GM12878 (cell line): ENCODE measurements at regions not wholly inside any gene's neighbourhood (a gene's known extent, or its start where the extent isn't known, plus 50 kb on each side); places are given as distances from the start of the nearest gene placed in this dataset.

Source experiments
- ATAC-seq: fragments of 200-7000 bp; cut with Tn5 transposase; 3 replicates; pipeline ENCODE4 v1.9.1; 2020; ENCODE audit warnings: mild to moderate bottlenecking, moderate library complexity
- BruUV-seq: library from RNA; stranded (reverse); fragments of 400-500 nt; replicated peaks from 2 replicates; lab custom pipeline; 2021; lab: Mats Ljungman, UMichigan
- CTCF ChIA-PET: fragments of 300-600 bp; sonication (Branson Sonifier 250); formaldehyde crosslinking; extraction: SDS; loops from one replicate; lab custom pipeline; 2021; ENCODE audit warnings: inconsistent platforms; lab: Yijun Ruan, JAX
- POLR2A ChIA-PET: fragments of 350-600 bp; formaldehyde crosslinking; extraction: SDS; loops from one replicate; lab custom pipeline; 2021; ENCODE audit warnings: inconsistent platforms; lab: Charles Lee
- RAD21 ChIA-PET: fragments of 300-600 bp; sonication (Branson Sonifier 250); formaldehyde crosslinking; loops from one replicate; lab custom pipeline; 2023; ENCODE audit warnings: antibody characterized with exemption; ENCODE audit not compliant: unreplicated experiment; lab: Charles Lee
- SMC1A ChIA-PET: fragments of 300-600 bp; sonication (Branson Sonifier 250); formaldehyde crosslinking; loops from one replicate; lab custom pipeline; 2023; ENCODE audit not compliant: unreplicated experiment, uncharacterized antibody; lab: Charles Lee
- DNase-seq: peaks from one replicate; pipeline ENCODE4 v3.0.0-alpha.2; 2011; ENCODE audit warnings: low read depth, low spot score
- FAIRE-seq: peaks from 3 replicates; lab custom pipeline; 2011; peaks lifted over from hg19 to GRCh38; lab: Jason Lieb, UNC
- H2AFZ ChIP-seq: 2 replicates; pipeline ENCODE4 v1.6.0; 2011; ENCODE audit warnings: low read depth, low read length, control low read depth; ENCODE audit not compliant: control insufficient read depth
- H3K27ac ChIP-seq: 2 replicates; pipeline ENCODE4 v1.5.1; 2011; ENCODE audit warnings: control low read depth; ENCODE audit not compliant: control insufficient read depth, insufficient read depth
- H3K27me3 ChIP-seq, 2 experiments: replicated peaks in 1 of 2; 2 replicates each; pipeline versions ENCODE4 v1.6.0 to v1.6.1; 2011; ENCODE audit warnings: low read length in 1 of 2; ENCODE audit not compliant: control insufficient read depth in 2 of 2, insufficient read depth in 2 of 2
- H3K36me3 ChIP-seq, 2 experiments: 2 replicates each; pipeline ENCODE4 v1.5.1; 2011; ENCODE audit warnings: low read length in 1 of 2; ENCODE audit not compliant: control insufficient read depth in 2 of 2, insufficient read depth in 2 of 2
- H3K4me1 ChIP-seq: 2 replicates; pipeline ENCODE4 v1.6.1; 2011; ENCODE audit warnings: mild to moderate bottlenecking, low read length, moderate library complexity, mixed read lengths; ENCODE audit not compliant: control insufficient read depth, insufficient read depth
- H3K4me2 ChIP-seq: 2 replicates; pipeline ENCODE4 v1.6.0; 2011; ENCODE audit warnings: control low read depth; ENCODE audit not compliant: control insufficient read depth, insufficient read depth
- H3K4me3 ChIP-seq: fragments of 200-600 bp; sonication (generic); 2 replicates; pipeline ENCODE4 v1.5.1; 2016
- H3K79me2 ChIP-seq: 2 replicates; pipeline ENCODE4 v1.6.0; 2011; ENCODE audit warnings: low read length; ENCODE audit not compliant: control insufficient read depth, insufficient read depth
- H3K9ac ChIP-seq: 2 replicates; pipeline ENCODE4 v1.8.0; 2011; ENCODE audit warnings: low read length, control low read depth, mixed read lengths; ENCODE audit not compliant: control insufficient read depth, insufficient read depth
- H3K9me3 ChIP-seq: replicated peaks from 3 replicates; pipeline ENCODE4 v1.5.1; 2011; ENCODE audit warnings: mild to moderate bottlenecking, low read length; ENCODE audit not compliant: control insufficient read depth, insufficient read depth
- H4K20me1 ChIP-seq: 2 replicates; pipeline ENCODE4 v1.6.0; 2011; ENCODE audit not compliant: control insufficient read depth, insufficient read depth
- NFYA ChIP-seq: IDR thresholded peaks from 2 replicates; pipeline ENCODE4 v1.6.1; 2011; ENCODE audit warnings: low read depth, mild to moderate bottlenecking, low read length, improper control_type of control experiment, borderline replicate concordance
- PBX3 ChIP-seq: IDR thresholded peaks from 2 replicates; pipeline ENCODE4 v1.6.1; 2011; ENCODE audit warnings: mild to moderate bottlenecking, low read depth, low read length, moderate library complexity; ENCODE audit not compliant: insufficient replicate concordance
- SMC3 ChIP-seq: IDR thresholded peaks from 2 replicates; pipeline ENCODE4 v1.6.1; 2011; ENCODE audit warnings: low read length, improper control_type of control experiment, borderline replicate concordance
- WGBS: methylation state at CpG from one replicate; pipeline ENCODE4 v1.1.6; 2016; ENCODE audit warnings: low lambda C conversion rate; ENCODE audit not compliant: insufficient replicate concordance, insufficient coverage; ENCODE audit errors: missing lambda C conversion rate; 5-methylcytosine and 5-hydroxymethylcytosine counted together
- in situ Hi-C: fragments of 300-500 bp; cut with MboI; formaldehyde crosslinking; loops from 9 replicates; pipeline ENCODE4 v1.14.3; 2018; ENCODE audit warnings: mixed read lengths
- intact Hi-C: fragments of 100-400 bp; cut with micrococcal nuclease; formaldehyde crosslinking; loops from one replicate; pipeline ENCODE4 v1.14.2; 2022; ENCODE audit not compliant: unreplicated experiment

- Histone ChIP-seq H2AFZ (no peak overlapping the region), H3K4me1 (no peaks in the 10 kb centered on the region), H3K27ac (no peak overlapping the region), H3K79me2 (no peaks in the 10 kb centered on the region), H3K36me3 (no peaks in the 10 kb centered on the region), H3K4me2 (no peak overlapping the region), H3K4me3 (no peak overlapping the region), H4K20me1 (no peaks in the 10 kb centered on the region), H3K9me3 (no peaks in the 10 kb centered on the region), H3K27me3 (no peaks in the 10 kb centered on the region), H3K9ac (no peak overlapping the region)
- DNase-seq: no peak
- RAD21 ChIA-PET: no interaction called here
- in situ Hi-C loops (no loop called here), intact Hi-C loops (no loop called here)
- no peak for TF ChIP-seq SMC3
- POLR2A ChIA-PET: no interaction called here
- CTCF ChIA-PET: no interaction called here
- 38% methylated on average over 12 of the region's 12 CpGs for WGBS
- SMC1A ChIA-PET: no interaction called here
- BruUV-seq: no TSS peak
- ATAC-seq: no peak
- FAIRE-seq: no peak
Observed at GRCh38 chr10:1923998-1924397, 186.7 kb upstream of the ADARB2 start.

GRCh38 chr10:1923586-1923985 lies 186.3 kb upstream of the ADARB2 start:
- BruUV-seq: no TSS peak
- SMC1A ChIA-PET: no interaction called here

More at GRCh38 chr10:1923586-1923985, 186.3 kb upstream of the ADARB2 start:
- ChIA-PET POLR2A (no interaction called here), RAD21 (no interaction called here), CTCF (no interaction called here)
- no peak for TF ChIP-seq PBX3
- TF ChIP-seq NFYA: no peak
- no peak overlapping the region for H2AFZ ChIP-seq
- intact Hi-C loops: no loop called here
- H3K4me2 ChIP-seq: no peak overlapping the region
- H3K9ac ChIP-seq: no peak overlapping the region
- H3K9me3 ChIP-seq: no peaks in the 10 kb centered on the region
- H3K27me3 ChIP-seq: no peaks in the 10 kb centered on the region
- no peaks in the 10 kb centered on the region for H3K36me3 ChIP-seq
- H4K20me1 ChIP-seq: no peaks in the 10 kb centered on the region
- no peaks in the 10 kb centered on the region for H3K4me1 ChIP-seq
- in situ Hi-C loops: no loop called here
- no peak for DNase-seq
- no peak overlapping the region for H3K27ac ChIP-seq
- ATAC-seq: no peak
- no peaks in the 10 kb centered on the region for H3K79me2 ChIP-seq
- no peak for FAIRE-seq
- WGBS: 13% methylated on average over 8 of the region's 8 CpGs
- H3K4me3 ChIP-seq: no peak overlapping the region
